ENCODE measurements at regions not wholly inside any gene's neighbourhood (a gene's known extent, or its start where the extent isn't known, plus 50 kb on each side); places are given as distances from the start of the nearest gene placed in this dataset.

DNA sequence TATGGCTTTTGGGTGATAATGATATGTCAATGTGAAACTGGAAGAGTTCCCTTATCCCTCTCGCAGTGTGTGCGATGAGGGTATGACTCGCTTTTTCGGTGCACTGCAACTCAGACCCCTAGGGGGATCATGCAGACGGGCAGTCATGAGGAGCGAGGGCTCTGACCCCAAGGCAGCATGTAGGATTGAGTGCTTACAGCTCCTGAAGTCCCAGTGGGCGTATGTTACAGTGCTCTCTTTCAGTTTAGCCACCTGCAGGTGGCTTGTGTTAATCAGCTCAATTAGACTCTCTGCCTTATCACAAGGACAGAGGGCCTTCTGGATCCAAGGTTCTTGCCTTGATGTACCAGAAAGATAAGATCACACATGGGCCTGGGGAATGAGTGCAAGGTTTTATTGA lies 1269.9 kb upstream of the GYPC start:
- Histone ChIP-seq H2AFZ (ENCODE audit: insufficient read depth, low read depth, low read length, poor library complexity, severe bottlenecking) (no peak overlapping the region), H3K9me3 (ENCODE audit: control extremely low read depth in 1 of 3, control insufficient read depth in 2 of 3, insufficient read depth in 1 of 3, low read length in 2 of 3) (peaks cover 0 to 6% (median 0%) of the 10 kb centered on the region in 3 donors), H3K36me3 (replicated peaks in 1 of 2; ENCODE audit: control extremely low read depth in 1 of 2, control insufficient read depth in 1 of 2, extremely low read depth in 1 of 2, insufficient read depth in 2 of 2, low read length in 1 of 2) (no peaks in the 10 kb centered on the region), H3K4me3 (ENCODE audit: control extremely low read depth in 1 of 5, extremely low read depth in 1 of 5, insufficient read depth in 1 of 5, low read depth in 2 of 5, low read length in 4 of 5) (no peak overlapping the region), H3K27ac (ENCODE audit: low read length in 2 of 2) (no peak overlapping the region), H3K4me2 (replicated peaks; ENCODE audit: low read depth, low read length, poor library complexity, severe bottlenecking) (no peak overlapping the region), H4K20me1 (ENCODE audit: control insufficient read depth, insufficient read depth, low read length, poor library complexity, severe bottlenecking) (no peaks in the 10 kb centered on the region), H3K79me2 (ENCODE audit: control insufficient read depth, insufficient read depth, low read length) (no peaks in the 10 kb centered on the region), H3K4me1 (ENCODE audit: control insufficient read depth in 2 of 2, insufficient read depth in 2 of 2, low read length in 2 of 2) (no peaks in the 10 kb centered on the region), H3K27me3 (replicated peaks in 1 of 4; ENCODE audit: control extremely low read depth in 1 of 4, control insufficient read depth in 3 of 4, insufficient read depth in 4 of 4, low read length in 3 of 4) (no peaks in the 10 kb centered on the region), H3K9ac (ENCODE audit: low read length) (no peak overlapping the region)
- intact Hi-C loops (cut with micrococcal nuclease) = no loop called here
- Mint-ChIP-seq H3K4me1 (no peaks in the 10 kb centered on the region), H3K27ac (no peak overlapping the region), H3K9me3 (ENCODE audit: insufficient read depth) (peaks cover 2% of the 10 kb centered on the region), H3K4me3 (no peak overlapping the region), H3K27me3 (no peaks in the 10 kb centered on the region)
- DNase-seq (no peak), ATAC-seq (ENCODE audit: low read depth) (no peak)
- WGBS (ENCODE audit: insufficient coverage) = 78% methylated on average over 7 of the region's 7 CpGs
- no peak for TF ChIP-seq CTCF (IDR thresholded peaks at IDR 0.05)
- TF ChIP-seq EZH2 (IDR thresholded peaks at IDR 0.05; ENCODE audit: borderline replicate concordance, insufficient read depth, low read depth, low read length, poor library complexity, severe bottlenecking) = no peak
- ChIA-PET POLR2A (no interaction called here), CTCF (no interaction called here)

DNA sequence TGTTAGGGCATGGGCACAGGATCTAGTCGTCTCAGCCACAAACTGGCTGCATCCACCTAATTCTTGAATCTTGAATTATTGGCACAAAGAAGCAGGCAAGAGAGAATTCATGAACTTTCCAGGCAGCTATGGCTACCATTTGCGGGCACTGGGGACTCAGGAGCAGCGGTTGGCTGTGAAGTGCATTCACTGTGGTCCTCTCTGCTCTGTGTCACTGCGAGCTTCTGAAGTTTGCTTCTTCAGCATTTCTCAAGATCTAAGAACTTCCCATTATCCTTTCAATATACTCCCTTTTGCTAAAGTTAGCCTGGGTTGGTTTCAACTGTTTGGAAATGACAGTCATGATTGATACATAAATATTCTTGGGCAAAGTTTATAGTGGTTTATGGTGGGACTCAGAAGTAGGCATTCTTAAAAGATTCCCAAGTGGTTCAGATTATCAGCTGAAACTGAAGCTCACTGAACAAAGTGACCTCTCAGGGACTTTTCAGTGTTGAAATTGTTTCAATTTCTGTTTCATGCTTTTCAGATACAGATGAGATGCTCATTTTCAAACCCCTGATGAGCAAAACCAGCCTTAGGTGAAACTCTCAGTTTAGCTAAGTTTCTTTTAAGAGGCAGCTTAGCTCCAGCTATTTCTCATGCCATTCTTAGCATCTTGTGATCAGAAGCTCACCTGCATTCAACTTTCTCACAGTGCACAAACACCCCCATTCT lies 1258.3 kb upstream of the GYPC start:
- Mint-ChIP-seq H3K4me1 (no peaks in the 10 kb centered on the region), H3K4me3 (no peak overlapping the region), H3K27ac (no peak overlapping the region), H3K9me3 (ENCODE audit: insufficient read depth) (no peaks in the 10 kb centered on the region), H3K27me3 (no peaks in the 10 kb centered on the region)
- WGBS (ENCODE audit: insufficient coverage) = 77% methylated on average over 4 of the region's 4 CpGs
- H3K9ac ChIP-seq (ENCODE audit: low read length) = no peak overlapping the region
- no peak overlapping the region for H2AFZ ChIP-seq (ENCODE audit: insufficient read depth, low read depth, low read length, poor library complexity, severe bottlenecking)
- H3K27ac ChIP-seq (ENCODE audit: low read length in 2 of 2) = no peak overlapping the region
- H3K36me3 ChIP-seq (replicated peaks in 1 of 2; ENCODE audit: control extremely low read depth in 1 of 2, control insufficient read depth in 1 of 2, extremely low read depth in 1 of 2, insufficient read depth in 2 of 2, low read length in 1 of 2) = no peaks in the 10 kb centered on the region
- POLR2A ChIA-PET = no interaction called here
- intact Hi-C loops (cut with micrococcal nuclease) = no loop called here
- H3K4me1 ChIP-seq (ENCODE audit: control insufficient read depth in 2 of 2, insufficient read depth in 2 of 2, low read length in 2 of 2) = no peaks in the 10 kb centered on the region
- CTCF ChIA-PET = no interaction called here
- ATAC-seq (ENCODE audit: low read depth) (no peak), DNase-seq (no peak)
- H3K4me2 ChIP-seq (replicated peaks; ENCODE audit: low read depth, low read length, poor library complexity, severe bottlenecking) = no peak overlapping the region
- H4K20me1 ChIP-seq (ENCODE audit: control insufficient read depth, insufficient read depth, low read length, poor library complexity, severe bottlenecking) = no peaks in the 10 kb centered on the region
- peaks cover 0 to 3% (median 0%) of the 10 kb centered on the region in 3 donors for H3K9me3 ChIP-seq (ENCODE audit: control extremely low read depth in 1 of 3, control insufficient read depth in 2 of 3, insufficient read depth in 1 of 3, low read length in 2 of 3)
- TF ChIP-seq EZH2 (IDR thresholded peaks at IDR 0.05; ENCODE audit: borderline replicate concordance, insufficient read depth, low read depth, low read length, poor library complexity, severe bottlenecking) (no peak), CTCF (IDR thresholded peaks at IDR 0.05) (no peak)
- no peaks in the 10 kb centered on the region for H3K79me2 ChIP-seq (ENCODE audit: control insufficient read depth, insufficient read depth, low read length)
- H3K4me3 ChIP-seq (ENCODE audit: control extremely low read depth in 1 of 5, extremely low read depth in 1 of 5, insufficient read depth in 1 of 5, low read depth in 2 of 5, low read length in 4 of 5) = no peak overlapping the region
- H3K27me3 ChIP-seq (replicated peaks in 1 of 4; ENCODE audit: control extremely low read depth in 1 of 4, control insufficient read depth in 3 of 4, insufficient read depth in 4 of 4, low read length in 3 of 4) = no peaks in the 10 kb centered on the region
